ENCODE measurements at regions not wholly inside any gene's neighbourhood (a gene's known extent, or its start where the extent isn't known, plus 50 kb on each side); places are given as distances from the start of the nearest gene placed in this dataset.

DNA sequence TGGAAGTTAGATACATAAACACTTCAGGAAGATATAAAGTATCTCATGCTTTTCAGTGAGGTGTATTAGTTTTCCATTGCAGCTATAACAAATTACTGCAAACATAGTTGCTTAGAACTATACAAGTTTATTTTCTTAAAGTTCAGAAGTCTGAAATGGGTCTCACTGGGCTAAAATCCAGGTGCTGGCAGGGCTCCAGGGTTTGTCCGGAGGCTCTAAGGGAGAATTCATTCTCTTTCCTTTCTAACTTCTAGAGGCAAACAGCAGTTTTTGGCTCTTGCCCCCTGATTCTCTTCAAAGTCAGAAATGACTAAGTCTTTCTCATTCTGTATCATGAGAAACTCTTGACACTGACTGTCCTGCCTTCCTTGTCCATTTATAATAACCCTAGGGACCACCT lies 138.8 kb downstream of the AASDHPPT start:
- TF ChIP-seq ZNF747 (tag by site-specific recombination; IDR thresholded peaks at IDR 0.05): no peak
- TF ChIP-seq, protein P1, sequence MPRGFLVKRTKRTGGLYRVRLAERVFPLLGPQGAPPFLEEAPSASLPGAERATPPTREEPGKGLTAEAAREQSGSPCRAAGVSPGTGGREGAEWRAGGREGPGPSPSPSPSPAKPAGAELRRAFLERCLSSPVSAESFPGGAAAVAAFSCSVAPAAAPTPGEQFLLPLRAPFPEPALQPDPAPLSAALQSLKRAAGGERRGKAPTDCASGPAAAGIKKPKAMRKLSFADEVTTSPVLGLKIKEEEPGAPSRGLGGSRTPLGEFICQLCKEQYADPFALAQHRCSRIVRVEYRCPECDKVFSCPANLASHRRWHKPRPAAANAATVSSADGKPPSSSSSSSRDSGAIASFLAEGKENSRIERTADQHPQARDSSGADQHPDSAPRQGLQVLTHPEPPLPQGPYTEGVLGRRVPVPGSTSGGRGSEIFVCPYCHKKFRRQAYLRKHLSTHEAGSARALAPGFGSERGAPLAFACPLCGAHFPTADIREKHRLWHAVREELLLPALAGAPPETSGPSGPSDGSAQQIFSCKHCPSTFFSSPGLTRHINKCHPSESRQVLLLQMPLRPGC (tag by site-specific recombination; IDR thresholded peaks at IDR 0.05): no peak
- TF ChIP-seq, protein P2, sequence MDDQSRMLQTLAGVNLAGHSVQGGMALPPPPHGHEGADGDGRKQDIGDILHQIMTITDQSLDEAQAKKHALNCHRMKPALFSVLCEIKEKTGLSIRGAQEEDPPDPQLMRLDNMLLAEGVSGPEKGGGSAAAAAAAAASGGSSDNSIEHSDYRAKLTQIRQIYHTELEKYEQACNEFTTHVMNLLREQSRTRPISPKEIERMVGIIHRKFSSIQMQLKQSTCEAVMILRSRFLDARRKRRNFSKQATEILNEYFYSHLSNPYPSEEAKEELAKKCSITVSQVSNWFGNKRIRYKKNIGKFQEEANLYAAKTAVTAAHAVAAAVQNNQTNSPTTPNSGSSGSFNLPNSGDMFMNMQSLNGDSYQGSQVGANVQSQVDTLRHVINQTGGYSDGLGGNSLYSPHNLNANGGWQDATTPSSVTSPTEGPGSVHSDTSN (CRISPR knock-in tag; IDR thresholded peaks at IDR 0.05): no peak
- TF ChIP-seq, protein P3, sequence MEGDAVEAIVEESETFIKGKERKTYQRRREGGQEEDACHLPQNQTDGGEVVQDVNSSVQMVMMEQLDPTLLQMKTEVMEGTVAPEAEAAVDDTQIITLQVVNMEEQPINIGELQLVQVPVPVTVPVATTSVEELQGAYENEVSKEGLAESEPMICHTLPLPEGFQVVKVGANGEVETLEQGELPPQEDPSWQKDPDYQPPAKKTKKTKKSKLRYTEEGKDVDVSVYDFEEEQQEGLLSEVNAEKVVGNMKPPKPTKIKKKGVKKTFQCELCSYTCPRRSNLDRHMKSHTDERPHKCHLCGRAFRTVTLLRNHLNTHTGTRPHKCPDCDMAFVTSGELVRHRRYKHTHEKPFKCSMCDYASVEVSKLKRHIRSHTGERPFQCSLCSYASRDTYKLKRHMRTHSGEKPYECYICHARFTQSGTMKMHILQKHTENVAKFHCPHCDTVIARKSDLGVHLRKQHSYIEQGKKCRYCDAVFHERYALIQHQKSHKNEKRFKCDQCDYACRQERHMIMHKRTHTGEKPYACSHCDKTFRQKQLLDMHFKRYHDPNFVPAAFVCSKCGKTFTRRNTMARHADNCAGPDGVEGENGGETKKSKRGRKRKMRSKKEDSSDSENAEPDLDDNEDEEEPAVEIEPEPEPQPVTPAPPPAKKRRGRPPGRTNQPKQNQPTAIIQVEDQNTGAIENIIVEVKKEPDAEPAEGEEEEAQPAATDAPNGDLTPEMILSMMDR (tag by site-specific recombination; IDR thresholded peaks at IDR 0.05): no peak
- no peak for TF ChIP-seq TRIM28 (IDR thresholded peaks at IDR 0.05; ENCODE audit: borderline replicate concordance, low read length)
- no peak for TF ChIP-seq ZNF202 (tag by site-specific recombination; IDR thresholded peaks at IDR 0.05; ENCODE audit: borderline replicate concordance)
- TF ChIP-seq ZBTB20 (tag by site-specific recombination; IDR thresholded peaks at IDR 0.05): no peak
- no peak for TF ChIP-seq SCRT1 (tag by site-specific recombination; IDR thresholded peaks at IDR 0.05; ENCODE audit: borderline replicate concordance)
- no peak for TF ChIP-seq SP2 (tag by site-specific recombination; IDR thresholded peaks at IDR 0.05)
- TF ChIP-seq SETDB1 (IDR thresholded peaks at IDR 0.05; ENCODE audit: insufficient read length, low read length): no peak
- no peak for TF ChIP-seq ZNF426 (tag by site-specific recombination; IDR thresholded peaks at IDR 0.05)
- no peak for TF ChIP-seq ZNF324 (tag by site-specific recombination; IDR thresholded peaks at IDR 0.05)
- TF ChIP-seq, protein P4, sequence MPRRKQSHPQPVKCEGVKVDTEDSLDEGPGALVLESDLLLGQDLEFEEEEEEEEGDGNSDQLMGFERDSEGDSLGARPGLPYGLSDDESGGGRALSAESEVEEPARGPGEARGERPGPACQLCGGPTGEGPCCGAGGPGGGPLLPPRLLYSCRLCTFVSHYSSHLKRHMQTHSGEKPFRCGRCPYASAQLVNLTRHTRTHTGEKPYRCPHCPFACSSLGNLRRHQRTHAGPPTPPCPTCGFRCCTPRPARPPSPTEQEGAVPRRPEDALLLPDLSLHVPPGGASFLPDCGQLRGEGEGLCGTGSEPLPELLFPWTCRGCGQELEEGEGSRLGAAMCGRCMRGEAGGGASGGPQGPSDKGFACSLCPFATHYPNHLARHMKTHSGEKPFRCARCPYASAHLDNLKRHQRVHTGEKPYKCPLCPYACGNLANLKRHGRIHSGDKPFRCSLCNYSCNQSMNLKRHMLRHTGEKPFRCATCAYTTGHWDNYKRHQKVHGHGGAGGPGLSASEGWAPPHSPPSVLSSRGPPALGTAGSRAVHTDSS (tag by site-specific recombination; IDR thresholded peaks at IDR 0.05): no peak

Data from HEK293 (cell line).